ENCODE measurements at regions not wholly inside any gene's neighbourhood (a gene's known extent, or its start where the extent isn't known, plus 50 kb on each side); places are given as distances from the start of the nearest gene placed in this dataset.

DNA sequence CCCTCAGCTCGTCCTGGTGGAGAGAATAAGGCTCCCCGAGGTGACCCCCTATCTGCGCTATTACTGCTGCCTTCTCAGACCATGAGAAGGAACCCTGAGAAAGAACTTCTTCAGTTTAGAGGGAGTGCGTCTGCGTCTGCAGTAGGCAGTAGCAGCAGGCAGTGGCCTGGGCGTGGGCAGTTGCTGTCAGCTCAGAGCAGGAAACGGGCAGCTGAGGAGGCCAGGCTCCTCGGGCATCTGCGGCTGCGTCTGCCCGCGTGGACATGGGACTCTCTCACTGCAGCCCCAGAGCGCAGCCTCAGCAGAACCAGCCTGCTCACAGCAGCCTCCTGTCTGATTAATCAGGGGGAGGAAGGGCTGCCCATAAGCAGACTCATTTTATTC is 49.8 kb upstream of the FCN1 start:
- H3K4me1 Mint-ChIP-seq (ENCODE audit: low read depth), result no peaks in the 10 kb centered on the region
- H3K4me3 Mint-ChIP-seq, result no peak overlapping the region
- peaks cover 13% of the 10 kb centered on the region for H3K27me3 Mint-ChIP-seq
- intact Hi-C loops (cut with micrococcal nuclease), result no loop called here
- ChIA-PET CTCF (no interaction called here), POLR2A (no interaction called here)
- DNase-seq, result no peak
- H3K9me3 Mint-ChIP-seq, result no peaks in the 10 kb centered on the region
- H3K27ac Mint-ChIP-seq, result no peak overlapping the region
- no peaks in the 10 kb centered on the region for H3K36me3 Mint-ChIP-seq

DNA sequence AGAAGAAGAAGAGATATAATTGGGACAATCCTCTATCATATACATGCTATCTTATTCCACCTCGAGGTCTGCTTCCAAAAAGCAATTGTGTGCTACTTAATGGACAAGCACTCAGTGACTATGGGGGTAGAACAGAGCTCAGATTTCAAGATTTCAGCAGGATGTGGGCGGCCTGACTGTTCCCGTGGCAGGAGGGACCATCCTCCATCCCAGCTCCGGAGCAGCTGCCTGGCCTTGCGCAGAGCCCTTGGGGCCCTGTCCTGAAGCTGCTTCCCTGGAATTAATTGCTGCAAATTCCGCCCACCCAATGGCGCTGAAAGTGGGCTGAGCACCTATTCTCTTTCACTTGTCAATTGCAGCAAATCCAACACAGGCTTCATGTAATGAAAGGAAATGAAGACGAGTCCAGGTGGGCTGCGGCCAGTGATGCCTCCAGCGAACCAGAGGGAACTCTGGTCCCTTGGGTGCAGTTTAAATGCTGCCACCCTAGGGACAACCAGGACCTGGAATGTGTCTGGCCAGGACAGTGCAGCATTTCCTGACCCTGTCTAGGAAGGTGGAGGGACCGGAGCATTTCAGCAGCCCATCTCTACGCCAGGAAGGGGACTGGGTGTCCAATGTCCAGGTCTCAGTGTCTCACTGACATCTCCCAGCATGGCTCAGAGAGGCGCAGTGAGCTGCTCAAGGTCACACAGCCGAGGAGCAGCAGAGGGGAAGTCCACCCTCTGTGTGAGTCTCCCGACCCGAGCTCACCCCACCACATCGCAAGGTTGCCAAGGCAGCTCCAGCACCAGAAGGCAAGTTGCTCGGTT is 50.5 kb upstream of the FCN1 start:
- intact Hi-C loops (cut with micrococcal nuclease), result no loop called here
- Mint-ChIP-seq H3K27me3 (peaks cover 11% of the 10 kb centered on the region), H3K4me1 (ENCODE audit: low read depth) (no peaks in the 10 kb centered on the region), H3K27ac (no peak overlapping the region), H3K4me3 (no peak overlapping the region), H3K9me3 (no peaks in the 10 kb centered on the region), H3K36me3 (no peaks in the 10 kb centered on the region)
- ChIA-PET POLR2A (no interaction called here), CTCF (no interaction called here)
- no peak for DNase-seq

GRCh38 chr9:134968823-134969090 is 51.0 kb upstream of the FCN1 start:
- Mint-ChIP-seq H3K4me3 (no peak overlapping the region), H3K36me3 (no peaks in the 10 kb centered on the region), H3K27ac (no peak overlapping the region), H3K9me3 (no peaks in the 10 kb centered on the region), H3K4me1 (ENCODE audit: low read depth) (no peaks in the 10 kb centered on the region), H3K27me3 (peaks cover 11% of the 10 kb centered on the region)
- intact Hi-C loops (cut with micrococcal nuclease), result no loop called here
- ChIA-PET POLR2A (no interaction called here), CTCF (no interaction called here)
- DNase-seq, result no peak

GRCh38 chr9:134969156-134970045 is 51.7 kb upstream of the FCN1 start:
- H3K4me3 Mint-ChIP-seq, result no peak overlapping the region
- H3K36me3 Mint-ChIP-seq, result no peaks in the 10 kb centered on the region
- DNase-seq, result no peak
- POLR2A ChIA-PET, result no interaction called here
- H3K4me1 Mint-ChIP-seq (ENCODE audit: low read depth), result no peaks in the 10 kb centered on the region
- CTCF ChIA-PET, result no interaction called here
- no peak overlapping the region for H3K27ac Mint-ChIP-seq
- H3K9me3 Mint-ChIP-seq, result no peaks in the 10 kb centered on the region
- intact Hi-C loops (cut with micrococcal nuclease), result no loop called here
- H3K27me3 Mint-ChIP-seq, result peaks cover 10% of the 10 kb centered on the region

- DNase-seq, result no peak
- POLR2A ChIA-PET, result no interaction called here
- CTCF ChIA-PET, result no interaction called here
- Mint-ChIP-seq H3K27me3 (peaks cover 10% of the 10 kb centered on the region), H3K9me3 (no peaks in the 10 kb centered on the region), H3K4me1 (ENCODE audit: low read depth) (no peaks in the 10 kb centered on the region), H3K4me3 (no peak overlapping the region), H3K36me3 (no peaks in the 10 kb centered on the region), H3K27ac (no peak overlapping the region)
- intact Hi-C loops (cut with micrococcal nuclease), result no loop called here
These were observed 52.5 kb upstream of the FCN1 start for GRCh38 chr9:134970198-134970597.

DNA sequence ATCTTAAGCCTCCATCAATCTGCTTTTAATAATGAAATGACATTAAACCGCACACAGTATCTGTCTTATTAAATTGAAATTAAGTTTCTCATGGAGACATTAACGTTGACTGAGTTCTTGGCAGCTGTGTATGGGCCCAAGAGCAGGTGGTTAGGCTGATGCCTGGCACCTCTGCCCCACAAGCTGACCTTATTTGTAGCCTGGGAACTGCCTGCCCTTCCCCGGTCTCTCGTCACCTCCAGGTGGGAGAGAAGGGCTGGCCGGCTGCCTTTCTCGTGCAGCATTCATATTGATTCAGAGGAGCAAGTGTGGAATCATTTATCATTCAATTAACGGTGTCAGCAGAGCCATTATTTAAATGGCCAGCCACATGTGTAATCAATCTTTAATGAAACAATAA is 53.0 kb upstream of the FCN1 start:
- no peak overlapping the region for H3K4me3 Mint-ChIP-seq
- H3K27me3 Mint-ChIP-seq, result peaks cover 10% of the 10 kb centered on the region
- ChIA-PET CTCF (no interaction called here), POLR2A (no interaction called here)
- DNase-seq, result no peak
- H3K36me3 Mint-ChIP-seq, result no peaks in the 10 kb centered on the region
- intact Hi-C loops (cut with micrococcal nuclease), result no loop called here
- H3K4me1 Mint-ChIP-seq (ENCODE audit: low read depth), result no peaks in the 10 kb centered on the region
- no peak overlapping the region for H3K27ac Mint-ChIP-seq
- H3K9me3 Mint-ChIP-seq, result no peaks in the 10 kb centered on the region

- intact Hi-C loops (cut with micrococcal nuclease), result no loop called here
- H3K4me3 Mint-ChIP-seq, result no peak overlapping the region
- H3K27me3 Mint-ChIP-seq, result peaks cover 10% of the 10 kb centered on the region
- H3K9me3 Mint-ChIP-seq, result no peaks in the 10 kb centered on the region
- DNase-seq, result no peak
- CTCF ChIA-PET, result no interaction called here
- H3K36me3 Mint-ChIP-seq, result no peaks in the 10 kb centered on the region
- H3K27ac Mint-ChIP-seq, result no peak overlapping the region
- POLR2A ChIA-PET, result no interaction called here
- no peaks in the 10 kb centered on the region for H3K4me1 Mint-ChIP-seq (ENCODE audit: low read depth)
These were observed 53.5 kb upstream of the FCN1 start for GRCh38 chr9:134971196-134971595.

DNA sequence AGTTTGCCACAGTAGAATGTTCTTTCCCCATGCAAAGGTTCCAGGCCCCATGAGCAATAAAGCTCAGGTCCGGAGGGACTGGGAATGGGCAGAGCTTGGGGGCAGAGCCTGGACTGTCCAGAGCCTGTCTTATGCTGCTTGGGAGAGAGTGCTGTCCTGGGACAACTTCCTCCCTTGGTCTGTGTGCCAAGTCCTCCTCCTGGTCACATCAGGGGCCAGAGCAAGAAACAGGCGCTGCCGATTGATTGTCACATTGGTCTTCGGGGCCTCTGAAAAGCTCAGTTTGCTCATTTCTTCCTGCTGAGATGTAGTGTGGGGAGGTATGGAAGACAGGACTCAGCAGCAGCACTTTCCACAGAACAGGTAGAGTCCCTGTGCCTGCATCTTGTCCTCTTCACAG is 54.0 kb upstream of the FCN1 start:
- CTCF ChIA-PET, result no interaction called here
- POLR2A ChIA-PET, result no interaction called here
- intact Hi-C loops (cut with micrococcal nuclease), result no loop called here
- no peaks in the 10 kb centered on the region for H3K4me1 Mint-ChIP-seq (ENCODE audit: low read depth)
- DNase-seq, result no peak
- no peak overlapping the region for H3K27ac Mint-ChIP-seq
- H3K36me3 Mint-ChIP-seq, result no peaks in the 10 kb centered on the region
- H3K9me3 Mint-ChIP-seq, result no peaks in the 10 kb centered on the region
- peaks cover 10% of the 10 kb centered on the region for H3K27me3 Mint-ChIP-seq
- H3K4me3 Mint-ChIP-seq, result no peak overlapping the region

DNA sequence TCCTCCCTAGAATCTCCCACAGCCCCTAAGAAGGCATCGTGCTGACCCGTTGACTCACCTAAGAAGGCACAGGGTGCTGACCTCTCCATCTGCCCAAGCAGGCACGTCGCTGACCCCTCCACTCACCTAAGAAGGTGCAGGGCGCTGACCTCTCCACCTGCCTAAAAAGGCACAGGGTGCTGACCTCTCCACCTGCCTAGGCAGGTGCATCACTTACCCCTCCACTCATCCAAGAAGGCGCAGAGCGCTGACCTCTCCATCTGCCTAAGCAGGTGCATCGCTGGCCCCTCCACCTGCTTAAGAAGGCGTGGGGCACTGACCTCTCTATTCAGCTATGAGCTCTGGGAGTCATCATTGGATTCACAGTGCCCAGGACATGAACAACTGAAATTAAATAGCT is 54.4 kb upstream of the FCN1 start:
- intact Hi-C loops (cut with micrococcal nuclease), result no loop called here
- no peaks in the 10 kb centered on the region for H3K4me1 Mint-ChIP-seq (ENCODE audit: low read depth)

GRCh38 chr9:134975253-134975652 is 57.5 kb upstream of the FCN1 start:
- ChIA-PET CTCF (no interaction called here), POLR2A (no interaction called here)
- peaks cover 5% of the 10 kb centered on the region for H3K27me3 Mint-ChIP-seq
- H3K9me3 Mint-ChIP-seq, result no peaks in the 10 kb centered on the region
- no peak for DNase-seq
- no peaks in the 10 kb centered on the region for H3K4me1 Mint-ChIP-seq (ENCODE audit: low read depth)
- H3K4me3 Mint-ChIP-seq, result no peak overlapping the region
- H3K27ac Mint-ChIP-seq, result no peak overlapping the region
- H3K36me3 Mint-ChIP-seq, result no peaks in the 10 kb centered on the region
- intact Hi-C loops (cut with micrococcal nuclease), result no loop called here

More for the DNA sequence above, 54.4 kb upstream of the FCN1 start:
- no peak overlapping the region for H3K4me3 Mint-ChIP-seq
- H3K9me3 Mint-ChIP-seq, result no peaks in the 10 kb centered on the region
- ChIA-PET CTCF (no interaction called here), POLR2A (no interaction called here)
- H3K27me3 Mint-ChIP-seq, result peaks cover 10% of the 10 kb centered on the region
- H3K27ac Mint-ChIP-seq, result no peak overlapping the region
- H3K36me3 Mint-ChIP-seq, result no peaks in the 10 kb centered on the region
- DNase-seq, result no peak

- Mint-ChIP-seq H3K27ac (no peak overlapping the region), H3K36me3 (no peaks in the 10 kb centered on the region)
These were observed 58.7 kb upstream of the FCN1 start for GRCh38 chr9:134976403-134976802.

GRCh38 chr9:134978272-134978671 is 60.6 kb upstream of the FCN1 start:
- ChIA-PET POLR2A (no interaction called here), CTCF (no interaction called here)
- Mint-ChIP-seq H3K4me3 (no peak overlapping the region), H3K27ac (no peak overlapping the region), H3K27me3 (peaks cover 1% of the 10 kb centered on the region), H3K9me3 (no peaks in the 10 kb centered on the region), H3K36me3 (no peaks in the 10 kb centered on the region), H3K4me1 (ENCODE audit: low read depth) (no peaks in the 10 kb centered on the region)
- no peak for DNase-seq
- intact Hi-C loops (cut with micrococcal nuclease), result no loop called here

More at GRCh38 chr9:134976403-134976802, 58.7 kb upstream of the FCN1 start:
- intact Hi-C loops (cut with micrococcal nuclease), result no loop called here
- POLR2A ChIA-PET, result no interaction called here
- Mint-ChIP-seq H3K4me1 (ENCODE audit: low read depth) (no peaks in the 10 kb centered on the region), H3K27me3 (peaks cover 4% of the 10 kb centered on the region), H3K4me3 (no peak overlapping the region), H3K9me3 (no peaks in the 10 kb centered on the region)
- CTCF ChIA-PET, result no interaction called here
- DNase-seq, result no peak

DNA sequence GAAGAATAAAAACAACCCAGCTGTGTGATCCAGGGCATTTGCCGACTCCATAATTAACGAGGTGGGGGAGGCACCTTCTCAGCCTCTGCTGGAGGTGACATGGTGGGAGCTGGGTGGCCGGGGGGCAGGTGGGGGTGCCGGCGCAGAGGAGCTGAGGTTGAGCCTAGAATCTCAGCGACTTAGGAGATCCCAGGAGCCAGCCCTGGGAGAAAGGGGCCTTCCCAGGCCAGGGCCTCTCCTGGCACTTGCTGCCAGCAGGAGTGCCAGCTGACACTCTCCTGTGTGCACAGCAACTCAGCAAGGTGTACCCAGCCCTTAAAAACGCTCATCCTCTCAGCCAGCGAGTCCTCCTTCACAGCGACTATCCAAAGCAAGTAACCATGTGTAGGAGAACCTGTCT is 62.8 kb upstream of the FCN1 start:
- Mint-ChIP-seq H3K4me3 (no peak overlapping the region), H3K9me3 (no peaks in the 10 kb centered on the region), H3K36me3 (no peaks in the 10 kb centered on the region), H3K27me3 (no peaks in the 10 kb centered on the region), H3K27ac (no peak overlapping the region), H3K4me1 (ENCODE audit: low read depth) (no peaks in the 10 kb centered on the region)
- ChIA-PET POLR2A (no interaction called here), CTCF (no interaction called here)
- intact Hi-C loops (cut with micrococcal nuclease), result no loop called here
- no peak for DNase-seq

Measured in activated CD4-positive, alpha-beta memory T cell treated with anti-CD3 and anti-CD28 coated beads for 36 hours (primary cell).